ENCODE measurements at regions not wholly inside any gene's neighbourhood (a gene's known extent, or its start where the extent isn't known, plus 50 kb on each side); places are given as distances from the start of the nearest gene placed in this dataset.

- no peak for TF ChIP-seq CTCF (IDR thresholded peaks at IDR 0.05; ENCODE audit: low read depth, low read length)
- no peak for TF ChIP-seq MAX (IDR thresholded peaks at IDR 0.05; ENCODE audit: low read depth, low read length)
Observed at GRCh38 chr22:35010543-35010942, 55.4 kb upstream of the ISX start.
